ENCODE measurements at regions not wholly inside any gene's neighbourhood (a gene's known extent, or its start where the extent isn't known, plus 50 kb on each side); places are given as distances from the start of the nearest gene placed in this dataset.

- TF ChIP-seq GATA2 (IDR thresholded peaks at IDR 0.05; ENCODE audit: low read depth, low read length) (peak; percentile 66), GATA3 (IDR thresholded peaks at IDR 0.05; ENCODE audit: low read depth, low read length) (no peak; the same call in 1 of the 2 replicates)
Observed at GRCh38 chr5:91468651-91469422, 85.7 kb upstream of the ARRDC3 start.

GRCh38 chr5:91464886-91465646, 81.9 kb upstream of the ARRDC3 start:
- TF ChIP-seq GATA2 (IDR thresholded peaks at IDR 0.05; ENCODE audit: low read depth, low read length) (no peak), GATA3 (IDR thresholded peaks at IDR 0.05; ENCODE audit: low read depth, low read length) (no peak)

GRCh38 chr5:91457681-91458058, 74.6 kb upstream of the ARRDC3 start:
- no peak for TF ChIP-seq GATA3 (IDR thresholded peaks at IDR 0.05; ENCODE audit: low read depth, low read length)
- TF ChIP-seq GATA2 (IDR thresholded peaks at IDR 0.05; ENCODE audit: low read depth, low read length): no peak

- TF ChIP-seq GATA3 (IDR thresholded peaks at IDR 0.05; ENCODE audit: low read depth, low read length) (no peak), GATA2 (IDR thresholded peaks at IDR 0.05; ENCODE audit: low read depth, low read length) (no peak)
Observed at GRCh38 chr5:91456928-91457680, 74.0 kb upstream of the ARRDC3 start.

- no peak for TF ChIP-seq GATA3 (IDR thresholded peaks at IDR 0.05; ENCODE audit: low read depth, low read length)
- no peak for TF ChIP-seq GATA2 (IDR thresholded peaks at IDR 0.05; ENCODE audit: low read depth, low read length)
Observed at GRCh38 chr5:91449083-91449482, 66.0 kb upstream of the ARRDC3 start.

GRCh38 chr5:91443761-91444467, 60.8 kb upstream of the ARRDC3 start:
- TF ChIP-seq GATA3 (IDR thresholded peaks at IDR 0.05; ENCODE audit: low read depth, low read length) (no peak), GATA2 (IDR thresholded peaks at IDR 0.05; ENCODE audit: low read depth, low read length) (no peak)

- TF ChIP-seq GATA3 (IDR thresholded peaks at IDR 0.05; ENCODE audit: low read depth, low read length) (no peak), GATA2 (IDR thresholded peaks at IDR 0.05; ENCODE audit: low read depth, low read length) (no peak)
Observed at GRCh38 chr5:91443023-91443422, 59.9 kb upstream of the ARRDC3 start.

- TF ChIP-seq GATA3 (IDR thresholded peaks at IDR 0.05; ENCODE audit: low read depth, low read length) (no peak), GATA2 (IDR thresholded peaks at IDR 0.05; ENCODE audit: low read depth, low read length) (no peak)
Observed at GRCh38 chr5:91441082-91441481, 58.0 kb upstream of the ARRDC3 start.

- TF ChIP-seq GATA2 (IDR thresholded peaks at IDR 0.05; ENCODE audit: low read depth, low read length): no peak
- TF ChIP-seq GATA3 (IDR thresholded peaks at IDR 0.05; ENCODE audit: low read depth, low read length): no peak
Observed at GRCh38 chr5:91438871-91439270, 55.8 kb upstream of the ARRDC3 start.

GRCh38 chr5:91436241-91436640, 53.1 kb upstream of the ARRDC3 start:
- no peak for TF ChIP-seq GATA3 (IDR thresholded peaks at IDR 0.05; ENCODE audit: low read depth, low read length)
- no peak for TF ChIP-seq GATA2 (IDR thresholded peaks at IDR 0.05; ENCODE audit: low read depth, low read length)

- no peak for TF ChIP-seq GATA2 (IDR thresholded peaks at IDR 0.05; ENCODE audit: low read depth, low read length)
- TF ChIP-seq GATA3 (IDR thresholded peaks at IDR 0.05; ENCODE audit: low read depth, low read length): no peak
Observed at GRCh38 chr5:91434348-91434747, 51.2 kb upstream of the ARRDC3 start.

- TF ChIP-seq GATA2 (IDR thresholded peaks at IDR 0.05; ENCODE audit: low read depth, low read length): no peak
Observed at GRCh38 chr5:91433861-91434260, 50.7 kb upstream of the ARRDC3 start.
